ENCODE measurements at regions not wholly inside any gene's neighbourhood (a gene's known extent, or its start where the extent isn't known, plus 50 kb on each side); places are given as distances from the start of the nearest gene placed in this dataset.
"Not testable (repeated sequence)": the region's sequence is repeated elsewhere in the genome, so short reads cannot be mapped to it uniquely, and the experiment has no call there.

- ChIA-PET CTCF (no interaction called here), POLR2A (no interaction called here)
- Histone ChIP-seq H3K9me3 (no peaks in the 10 kb centered on the region), H3K4me1 (no peaks in the 10 kb centered on the region), H3K4me3 (ENCODE audit: low read depth, low read length) (no peak overlapping the region), H3K36me3 (ENCODE audit: control insufficient read depth, insufficient read depth, low read length) (no peaks in the 10 kb centered on the region), H3K27me3 (replicated peaks; ENCODE audit: control insufficient read depth, insufficient read depth, low read length) (no peaks in the 10 kb centered on the region)
- Mint-ChIP-seq H3K9me3 (ENCODE audit: unreplicated experiment) (no peaks in the 10 kb centered on the region), H3K4me1 (ENCODE audit: low read depth, unreplicated experiment) (no peaks in the 10 kb centered on the region), H3K4me3 (ENCODE audit: unreplicated experiment) (no peak overlapping the region), H3K27ac (ENCODE audit: unreplicated experiment) (no peak overlapping the region), H3K27me3 (ENCODE audit: insufficient read depth, unreplicated experiment) (peaks cover 5% of the 10 kb centered on the region), H3K36me3 (ENCODE audit: insufficient read depth, unreplicated experiment) (no peaks in the 10 kb centered on the region)
- DNase-seq: no peak
- TF ChIP-seq CTCF (IDR thresholded peaks at IDR 0.05; ENCODE audit: insufficient read depth in 1 of 2, low read depth in 1 of 2, low read length in 1 of 2, severe bottlenecking in 1 of 2, unreplicated experiment in 1 of 2): no peak
- intact Hi-C loops (cut with micrococcal nuclease; ENCODE audit: unreplicated experiment): no loop called here
- no TSS peak for BruUV-seq (replicated peaks)
Observed at GRCh38 chr11:49499117-49499516, 290.7 kb upstream of the FOLH1 start.

- Mint-ChIP-seq H3K36me3 (ENCODE audit: insufficient read depth, unreplicated experiment) (no peaks in the 10 kb centered on the region), H3K4me1 (ENCODE audit: low read depth, unreplicated experiment) (no peaks in the 10 kb centered on the region), H3K4me3 (ENCODE audit: unreplicated experiment) (no peak overlapping the region), H3K27me3 (ENCODE audit: insufficient read depth, unreplicated experiment) (peaks cover 5% of the 10 kb centered on the region), H3K27ac (ENCODE audit: unreplicated experiment) (no peak overlapping the region), H3K9me3 (ENCODE audit: unreplicated experiment) (no peaks in the 10 kb centered on the region)
- no peak for TF ChIP-seq CTCF (IDR thresholded peaks at IDR 0.05; ENCODE audit: insufficient read depth in 1 of 2, low read depth in 1 of 2, low read length in 1 of 2, severe bottlenecking in 1 of 2, unreplicated experiment in 1 of 2)
- no peak for DNase-seq
- H3K4me3 ChIP-seq (ENCODE audit: low read depth, low read length): no peak overlapping the region
- ChIA-PET POLR2A (no interaction called here), CTCF (no interaction called here)
- no TSS peak for BruUV-seq (replicated peaks)
- no peaks in the 10 kb centered on the region for H3K4me1 ChIP-seq
- H3K27me3 ChIP-seq (replicated peaks; ENCODE audit: control insufficient read depth, insufficient read depth, low read length): no peaks in the 10 kb centered on the region
- no peaks in the 10 kb centered on the region for H3K9me3 ChIP-seq
- intact Hi-C loops (cut with micrococcal nuclease; ENCODE audit: unreplicated experiment): no loop called here
- H3K36me3 ChIP-seq (ENCODE audit: control insufficient read depth, insufficient read depth, low read length): no peaks in the 10 kb centered on the region
Observed at GRCh38 chr11:49505231-49505630, 296.8 kb upstream of the FOLH1 start.

- POLR2A ChIA-PET; H3K27ac Mint-ChIP-seq (ENCODE audit: unreplicated experiment); BruUV-seq (replicated peaks); H3K4me1 Mint-ChIP-seq (ENCODE audit: low read depth, unreplicated experiment); H3K4me1 ChIP-seq; H3K9me3 Mint-ChIP-seq (ENCODE audit: unreplicated experiment); H3K36me3 ChIP-seq (ENCODE audit: control insufficient read depth, insufficient read depth, low read length); H3K27me3 ChIP-seq (replicated peaks; ENCODE audit: control insufficient read depth, insufficient read depth, low read length); CTCF ChIA-PET; H3K27me3 Mint-ChIP-seq (ENCODE audit: insufficient read depth, unreplicated experiment); H3K36me3 Mint-ChIP-seq (ENCODE audit: insufficient read depth, unreplicated experiment); H3K4me3 ChIP-seq (ENCODE audit: low read depth, low read length); H3K9me3 ChIP-seq; H3K4me3 Mint-ChIP-seq (ENCODE audit: unreplicated experiment): not testable (repeated sequence)
- peak; percentile 14 to 30 for DNase-seq
- TF ChIP-seq CTCF (IDR thresholded peaks at IDR 0.05; ENCODE audit: insufficient read depth in 1 of 2, low read depth in 1 of 2, low read length in 1 of 2, severe bottlenecking in 1 of 2, unreplicated experiment in 1 of 2): peak; percentile 52 to 73
- intact Hi-C loops (cut with micrococcal nuclease; ENCODE audit: unreplicated experiment): loop anchor here (5.0 to 10.0 kb wide), 3 partner anchors 471 to 1352 kb away; partner anchors contain the start of gene OR4S1
Observed at GRCh38 chr11:49526240-49526829, 317.9 kb upstream of the FOLH1 start.
